NCI-H2227 treated with DMSO at 0.1 percent for 48 hours (cell line): ENCODE measurements at regions not wholly inside any gene's neighbourhood (a gene's known extent, or its start where the extent isn't known, plus 50 kb on each side); places are given as distances from the start of the nearest gene placed in this dataset.

ENCODE experiments used
- DNase-seq: peaks from one replicate; lab custom pipeline; 2025; lab: John Stamatoyannopoulos, UW

- DNase-seq: no peak
Observed at GRCh38 chr4:173590697-173591096, 60.7 kb upstream of the HAND2 start.

GRCh38 chr4:173585876-173586572 is 56.0 kb upstream of the HAND2 start:
- DNase-seq: no peak

GRCh38 chr4:173584506-173584905 is 54.5 kb upstream of the HAND2 start:
- DNase-seq: no peak
